IgD-negative memory B cell (primary cell): ENCODE measurements at regions not wholly inside any gene's neighbourhood (a gene's known extent, or its start where the extent isn't known, plus 50 kb on each side); places are given as distances from the start of the nearest gene placed in this dataset.

ENCODE experiments used
- H3K27ac Mint-ChIP-seq, 3 donors: one replicate each; pipeline ENCODE4 v1.8.0; 2020 to 2022; ENCODE audit warnings: mild to moderate bottlenecking in 3 of 3, mixed read lengths in 3 of 3, moderate library complexity in 1 of 3
- H3K27me3 Mint-ChIP-seq: one replicate; pipeline ENCODE4 v1.8.0; 2021; ENCODE audit warnings: mixed read lengths
- H3K36me3 Mint-ChIP-seq: one replicate; pipeline ENCODE4 v1.8.0; 2020; ENCODE audit warnings: mild to moderate bottlenecking, mixed read lengths
- H3K4me1 Mint-ChIP-seq, 3 donors: one replicate each; pipeline ENCODE4 v1.8.0; 2020 to 2022; ENCODE audit warnings: mixed read lengths in 3 of 3, mild to moderate bottlenecking in 1 of 3
- H3K4me3 Mint-ChIP-seq, 4 donors: one replicate each; pipeline ENCODE4 v1.8.0; 2020 to 2022; ENCODE audit warnings: mild to moderate bottlenecking in 4 of 4, mixed read lengths in 4 of 4, moderate library complexity in 3 of 4
- H3K9me3 Mint-ChIP-seq, 3 donors: one replicate each; pipeline ENCODE4 v1.8.0; 2020 to 2021; ENCODE audit warnings: mixed read lengths in 3 of 3, mild to moderate bottlenecking in 1 of 3

GRCh38 chr20:10898552-10898951, 224.8 kb upstream of the JAG1 start:
- no peak overlapping the region for H3K4me3 Mint-ChIP-seq
- no peaks in the 10 kb centered on the region for H3K4me1 Mint-ChIP-seq
- H3K27me3 Mint-ChIP-seq: no peaks in the 10 kb centered on the region
- no peak overlapping the region for H3K27ac Mint-ChIP-seq
- H3K36me3 Mint-ChIP-seq: no peaks in the 10 kb centered on the region
- peaks cover 0 to 20% (median 5%) of the 10 kb centered on the region in 3 donors for H3K9me3 Mint-ChIP-seq

- H3K9me3 Mint-ChIP-seq: peaks cover 0 to 9% (median 1%) of the 10 kb centered on the region in 3 donors
- H3K4me3 Mint-ChIP-seq: no peak overlapping the region
- no peak overlapping the region for H3K27ac Mint-ChIP-seq
- no peaks in the 10 kb centered on the region for H3K27me3 Mint-ChIP-seq
- H3K36me3 Mint-ChIP-seq: no peaks in the 10 kb centered on the region
- peaks cover 0 to 2% (median 0%) of the 10 kb centered on the region in 3 donors for H3K4me1 Mint-ChIP-seq
These were observed 228.4 kb upstream of the JAG1 start for GRCh38 chr20:10902174-10902573.

- H3K9me3 Mint-ChIP-seq: peaks cover 0 to 5% (median 1%) of the 10 kb centered on the region in 3 donors
- no peak overlapping the region for H3K27ac Mint-ChIP-seq
These were observed 228.9 kb upstream of the JAG1 start for GRCh38 chr20:10902576-10903282.

GRCh38 chr20:10906834-10907233, 233.0 kb upstream of the JAG1 start:
- Mint-ChIP-seq H3K4me3 (no peak overlapping the region), H3K27ac (no peak overlapping the region), H3K27me3 (no peaks in the 10 kb centered on the region), H3K36me3 (no peaks in the 10 kb centered on the region), H3K4me1 (peaks cover 0 to 2% (median 0%) of the 10 kb centered on the region in 3 donors), H3K9me3 (no peaks in the 10 kb centered on the region)

More at GRCh38 chr20:10902576-10903282, 228.9 kb upstream of the JAG1 start:
- Mint-ChIP-seq H3K36me3 (no peaks in the 10 kb centered on the region), H3K4me1 (peaks cover 0 to 2% (median 0%) of the 10 kb centered on the region in 3 donors), H3K27me3 (no peaks in the 10 kb centered on the region), H3K4me3 (no peak overlapping the region)

- H3K9me3 Mint-ChIP-seq: peaks cover 0 to under 1% (median 0%) of the 10 kb centered on the region in 3 donors
- H3K4me1 Mint-ChIP-seq: peaks cover 0 to 2% (median 0%) of the 10 kb centered on the region in 3 donors
- no peak overlapping the region for H3K4me3 Mint-ChIP-seq
- no peaks in the 10 kb centered on the region for H3K36me3 Mint-ChIP-seq
- no peak overlapping the region for H3K27ac Mint-ChIP-seq
- no peaks in the 10 kb centered on the region for H3K27me3 Mint-ChIP-seq
These were observed 236.0 kb upstream of the JAG1 start for GRCh38 chr20:10909803-10910202.

- Mint-ChIP-seq H3K4me1 (peaks cover 0 to 2% (median 0%) of the 10 kb centered on the region in 3 donors), H3K9me3 (peaks cover 0 to 2% (median 0%) of the 10 kb centered on the region in 3 donors), H3K4me3 (no peak overlapping the region), H3K27ac (no peak overlapping the region), H3K27me3 (no peaks in the 10 kb centered on the region), H3K36me3 (no peaks in the 10 kb centered on the region)
These were observed 236.9 kb upstream of the JAG1 start for GRCh38 chr20:10910535-10911178.

- H3K36me3 Mint-ChIP-seq: no peaks in the 10 kb centered on the region
- H3K27ac Mint-ChIP-seq: no peak overlapping the region
- no peaks in the 10 kb centered on the region for H3K27me3 Mint-ChIP-seq
- peaks cover 0 to 2% (median 0%) of the 10 kb centered on the region in 3 donors for H3K4me1 Mint-ChIP-seq
- H3K4me3 Mint-ChIP-seq: no peak overlapping the region
- H3K9me3 Mint-ChIP-seq: peaks cover 0 to 2% (median 0%) of the 10 kb centered on the region in 3 donors
These were observed 237.5 kb upstream of the JAG1 start for GRCh38 chr20:10911298-10911697.

GRCh38 chr20:10915815-10916214, 242.0 kb upstream of the JAG1 start:
- no peak overlapping the region for H3K4me3 Mint-ChIP-seq
- no peak overlapping the region for H3K27ac Mint-ChIP-seq
- H3K9me3 Mint-ChIP-seq: peaks cover 0 to 9% (median 7%) of the 10 kb centered on the region in 3 donors
- H3K36me3 Mint-ChIP-seq: peaks cover 2% of the 10 kb centered on the region
- no peaks in the 10 kb centered on the region for H3K4me1 Mint-ChIP-seq
- no peaks in the 10 kb centered on the region for H3K27me3 Mint-ChIP-seq

GRCh38 chr20:10916312-10916711, 242.5 kb upstream of the JAG1 start:
- Mint-ChIP-seq H3K27me3 (no peaks in the 10 kb centered on the region), H3K36me3 (peaks cover 2% of the 10 kb centered on the region), H3K27ac (no peak overlapping the region), H3K9me3 (peaks cover 0 to 9% (median 7%) of the 10 kb centered on the region in 3 donors), H3K4me1 (no peaks in the 10 kb centered on the region), H3K4me3 (no peak overlapping the region)

- H3K36me3 Mint-ChIP-seq: peaks cover 3% of the 10 kb centered on the region
- peaks cover 0 to 12% (median 9%) of the 10 kb centered on the region in 3 donors for H3K9me3 Mint-ChIP-seq
- H3K27me3 Mint-ChIP-seq: no peaks in the 10 kb centered on the region
- no peaks in the 10 kb centered on the region for H3K4me1 Mint-ChIP-seq
- no peak overlapping the region for H3K4me3 Mint-ChIP-seq
- H3K27ac Mint-ChIP-seq: no peak overlapping the region
These were observed 244.0 kb upstream of the JAG1 start for GRCh38 chr20:10917826-10918225.

GRCh38 chr20:10919396-10920140, 245.8 kb upstream of the JAG1 start:
- H3K4me3 Mint-ChIP-seq: no peak overlapping the region
- peaks cover 4% of the 10 kb centered on the region for H3K36me3 Mint-ChIP-seq
- no peaks in the 10 kb centered on the region for H3K27me3 Mint-ChIP-seq
- H3K27ac Mint-ChIP-seq: no peak overlapping the region
- no peaks in the 10 kb centered on the region for H3K4me1 Mint-ChIP-seq
- peaks cover 0 to 15% (median 11%) of the 10 kb centered on the region in 3 donors for H3K9me3 Mint-ChIP-seq

GRCh38 chr20:10920396-10920795, 246.6 kb upstream of the JAG1 start:
- H3K4me1 Mint-ChIP-seq: no peaks in the 10 kb centered on the region
- H3K27me3 Mint-ChIP-seq: no peaks in the 10 kb centered on the region
- no peak overlapping the region for H3K4me3 Mint-ChIP-seq
- peaks cover 0 to 15% (median 8%) of the 10 kb centered on the region in 3 donors for H3K9me3 Mint-ChIP-seq
- no peak overlapping the region for H3K27ac Mint-ChIP-seq
- peaks cover 4% of the 10 kb centered on the region for H3K36me3 Mint-ChIP-seq

- H3K4me1 Mint-ChIP-seq: no peaks in the 10 kb centered on the region
- H3K27me3 Mint-ChIP-seq: no peaks in the 10 kb centered on the region
- peaks cover 4% of the 10 kb centered on the region for H3K36me3 Mint-ChIP-seq
- H3K9me3 Mint-ChIP-seq: peaks cover 0 to 15% (median 8%) of the 10 kb centered on the region in 3 donors
- H3K4me3 Mint-ChIP-seq: no peak overlapping the region
- H3K27ac Mint-ChIP-seq: no peak overlapping the region
These were observed 247.8 kb upstream of the JAG1 start for GRCh38 chr20:10921491-10922010.

GRCh38 chr20:10922506-10922905, 248.7 kb upstream of the JAG1 start:
- no peaks in the 10 kb centered on the region for H3K4me1 Mint-ChIP-seq
- H3K36me3 Mint-ChIP-seq: peaks cover 4% of the 10 kb centered on the region
- no peak overlapping the region for H3K4me3 Mint-ChIP-seq
- no peaks in the 10 kb centered on the region for H3K27me3 Mint-ChIP-seq
- no peak overlapping the region for H3K27ac Mint-ChIP-seq
- H3K9me3 Mint-ChIP-seq: peaks cover 0 to 8% (median 7%) of the 10 kb centered on the region in 3 donors

GRCh38 chr20:10922941-10923340, 249.1 kb upstream of the JAG1 start:
- H3K36me3 Mint-ChIP-seq: peaks cover 4% of the 10 kb centered on the region
- H3K4me3 Mint-ChIP-seq: no peak overlapping the region
- H3K27me3 Mint-ChIP-seq: no peaks in the 10 kb centered on the region
- H3K4me1 Mint-ChIP-seq: no peaks in the 10 kb centered on the region
- H3K9me3 Mint-ChIP-seq: peaks cover 0 to 8% (median 6%) of the 10 kb centered on the region in 3 donors
- no peak overlapping the region for H3K27ac Mint-ChIP-seq
